ENCODE measurements at regions not wholly inside any gene's neighbourhood (a gene's known extent, or its start where the extent isn't known, plus 50 kb on each side); places are given as distances from the start of the nearest gene placed in this dataset.

DNA sequence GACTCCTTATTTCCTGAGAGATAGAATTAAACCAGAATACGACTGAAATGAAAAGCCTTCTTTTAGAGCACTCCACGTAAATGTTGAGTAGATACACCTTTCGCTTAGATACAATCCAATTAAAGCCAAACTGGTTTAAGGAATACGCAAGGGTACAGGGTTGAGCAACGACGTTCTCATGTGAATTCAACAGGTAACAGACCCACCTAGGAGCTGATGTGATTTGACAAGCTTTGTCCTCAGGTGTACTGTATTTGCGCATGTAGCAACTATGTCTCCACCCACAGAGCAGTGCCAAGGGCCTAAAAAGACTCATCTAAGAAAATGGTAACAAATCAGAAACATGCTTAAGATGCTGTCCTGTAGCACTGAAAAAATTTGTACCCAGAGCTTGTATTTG is 139.6 kb downstream of the GATA3 start:
- H3K27me3 ChIP-seq (replicated peaks; ENCODE audit: control insufficient read depth, insufficient read depth, low read length) = no peaks in the 10 kb centered on the region
- no peak overlapping the region for H3K9ac ChIP-seq (ENCODE audit: low read length)
- no peaks in the 10 kb centered on the region for H3K9me3 ChIP-seq (ENCODE audit: control insufficient read depth, low read length)
- no peaks in the 10 kb centered on the region for H3K4me1 ChIP-seq (ENCODE audit: control insufficient read depth, insufficient read depth, low read length)
- no peak overlapping the region for H3K4me3 ChIP-seq (ENCODE audit: low read length)
- DNase-seq (ENCODE audit: low read depth) = no peak
- H3K36me3 ChIP-seq (ENCODE audit: control insufficient read depth, insufficient read depth, low read length, severe bottlenecking) = no peaks in the 10 kb centered on the region

- Histone ChIP-seq H3K9ac (ENCODE audit: low read length) (no peak overlapping the region), H3K36me3 (ENCODE audit: control insufficient read depth, insufficient read depth, low read length, severe bottlenecking) (no peaks in the 10 kb centered on the region), H3K9me3 (ENCODE audit: control insufficient read depth, low read length) (no peaks in the 10 kb centered on the region), H3K4me3 (ENCODE audit: low read length) (no peak overlapping the region), H3K27me3 (replicated peaks; ENCODE audit: control insufficient read depth, insufficient read depth, low read length) (no peaks in the 10 kb centered on the region), H3K4me1 (ENCODE audit: control insufficient read depth, insufficient read depth, low read length) (no peaks in the 10 kb centered on the region)
- no peak for DNase-seq (ENCODE audit: low read depth)
Observed at GRCh38 chr10:8206882-8207281, 152.4 kb downstream of the GATA3 start.

- Histone ChIP-seq H3K27me3 (replicated peaks; ENCODE audit: control insufficient read depth, insufficient read depth, low read length) (no peaks in the 10 kb centered on the region), H3K4me3 (ENCODE audit: low read length) (no peak overlapping the region), H3K36me3 (ENCODE audit: control insufficient read depth, insufficient read depth, low read length, severe bottlenecking) (no peaks in the 10 kb centered on the region), H3K4me1 (ENCODE audit: control insufficient read depth, insufficient read depth, low read length) (no peaks in the 10 kb centered on the region), H3K9ac (ENCODE audit: low read length) (no peak overlapping the region), H3K9me3 (ENCODE audit: control insufficient read depth, low read length) (no peaks in the 10 kb centered on the region)
- DNase-seq (ENCODE audit: low read depth) = no peak
Observed at GRCh38 chr10:8211631-8212030, 157.1 kb downstream of the GATA3 start.

GRCh38 chr10:8213735-8214134 is 159.2 kb downstream of the GATA3 start:
- H3K9ac ChIP-seq (ENCODE audit: low read length) = no peak overlapping the region
- no peak overlapping the region for H3K4me3 ChIP-seq (ENCODE audit: low read length)
- no peaks in the 10 kb centered on the region for H3K27me3 ChIP-seq (replicated peaks; ENCODE audit: control insufficient read depth, insufficient read depth, low read length)
- H3K9me3 ChIP-seq (ENCODE audit: control insufficient read depth, low read length) = no peaks in the 10 kb centered on the region
- no peak for DNase-seq (ENCODE audit: low read depth)
- H3K4me1 ChIP-seq (ENCODE audit: control insufficient read depth, insufficient read depth, low read length) = no peaks in the 10 kb centered on the region
- H3K36me3 ChIP-seq (ENCODE audit: control insufficient read depth, insufficient read depth, low read length, severe bottlenecking) = no peaks in the 10 kb centered on the region

- Histone ChIP-seq H3K4me1 (ENCODE audit: control insufficient read depth, insufficient read depth, low read length) (no peaks in the 10 kb centered on the region), H3K27me3 (replicated peaks; ENCODE audit: control insufficient read depth, insufficient read depth, low read length) (no peaks in the 10 kb centered on the region), H3K9me3 (ENCODE audit: control insufficient read depth, low read length) (no peaks in the 10 kb centered on the region), H3K4me3 (ENCODE audit: low read length) (no peak overlapping the region), H3K9ac (ENCODE audit: low read length) (no peak overlapping the region), H3K36me3 (ENCODE audit: control insufficient read depth, insufficient read depth, low read length, severe bottlenecking) (no peaks in the 10 kb centered on the region)
- DNase-seq (ENCODE audit: low read depth) = no peak
Observed at GRCh38 chr10:8214587-8214986, 160.1 kb downstream of the GATA3 start.

DNA sequence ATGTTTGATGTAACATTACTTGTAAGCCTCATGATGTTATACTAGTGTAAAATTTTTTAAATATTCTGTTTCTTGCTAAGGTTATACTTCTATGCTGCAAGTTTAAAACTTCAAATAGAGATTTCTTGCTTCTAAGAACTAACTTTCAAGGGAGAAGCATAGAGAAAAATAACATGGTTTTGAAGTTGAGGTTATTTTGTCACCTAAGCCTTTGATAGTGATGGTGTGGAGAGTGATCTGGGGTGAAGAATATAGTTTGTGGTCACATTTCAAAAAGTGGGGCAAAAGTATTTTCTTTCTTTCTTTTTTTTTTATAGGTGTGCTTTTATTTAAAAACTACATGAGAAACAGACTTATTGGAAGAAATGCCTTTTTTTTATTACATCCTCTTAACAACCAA is 162.4 kb downstream of the GATA3 start:
- Histone ChIP-seq H3K9me3 (ENCODE audit: control insufficient read depth, low read length) (no peaks in the 10 kb centered on the region), H3K4me3 (ENCODE audit: low read length) (no peak overlapping the region), H3K36me3 (ENCODE audit: control insufficient read depth, insufficient read depth, low read length, severe bottlenecking) (no peaks in the 10 kb centered on the region), H3K4me1 (ENCODE audit: control insufficient read depth, insufficient read depth, low read length) (no peaks in the 10 kb centered on the region), H3K9ac (ENCODE audit: low read length) (no peak overlapping the region), H3K27me3 (replicated peaks; ENCODE audit: control insufficient read depth, insufficient read depth, low read length) (no peaks in the 10 kb centered on the region)
- DNase-seq (ENCODE audit: low read depth) = no peak

DNA sequence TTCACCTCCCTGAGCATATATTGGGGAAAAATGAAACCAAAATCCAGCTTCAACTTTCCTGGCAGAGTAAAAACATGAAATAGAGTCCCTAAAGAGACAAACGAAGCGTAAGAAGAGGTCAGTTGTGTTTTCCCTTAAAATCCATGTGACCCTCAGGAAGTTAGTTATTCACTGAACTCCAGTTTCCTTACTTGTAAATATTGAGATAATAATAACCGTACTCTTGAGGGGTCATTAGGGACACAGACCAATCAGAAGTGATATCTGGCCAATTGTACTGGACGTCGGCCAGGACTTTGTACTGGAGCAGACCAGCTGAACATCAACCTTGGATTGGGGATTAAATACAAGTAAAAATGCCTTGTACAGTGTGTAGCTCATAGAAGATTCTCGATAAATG is 167.0 kb downstream of the GATA3 start:
- no peaks in the 10 kb centered on the region for H3K4me1 ChIP-seq (ENCODE audit: control insufficient read depth, insufficient read depth, low read length)
- H3K4me3 ChIP-seq (ENCODE audit: low read length) = no peak overlapping the region
- no peaks in the 10 kb centered on the region for H3K36me3 ChIP-seq (ENCODE audit: control insufficient read depth, insufficient read depth, low read length, severe bottlenecking)
- no peak for DNase-seq (ENCODE audit: low read depth)
- H3K9me3 ChIP-seq (ENCODE audit: control insufficient read depth, low read length) = no peaks in the 10 kb centered on the region
- H3K9ac ChIP-seq (ENCODE audit: low read length) = no peak overlapping the region
- H3K27me3 ChIP-seq (replicated peaks; ENCODE audit: control insufficient read depth, insufficient read depth, low read length) = no peaks in the 10 kb centered on the region

- H3K27me3 ChIP-seq (replicated peaks; ENCODE audit: control insufficient read depth, insufficient read depth, low read length) = no peaks in the 10 kb centered on the region
- H3K36me3 ChIP-seq (ENCODE audit: control insufficient read depth, insufficient read depth, low read length, severe bottlenecking) = no peaks in the 10 kb centered on the region
- no peaks in the 10 kb centered on the region for H3K9me3 ChIP-seq (ENCODE audit: control insufficient read depth, low read length)
- no peak for DNase-seq (ENCODE audit: low read depth)
- H3K9ac ChIP-seq (ENCODE audit: low read length) = no peak overlapping the region
- H3K4me1 ChIP-seq (ENCODE audit: control insufficient read depth, insufficient read depth, low read length) = no peaks in the 10 kb centered on the region
- no peak overlapping the region for H3K4me3 ChIP-seq (ENCODE audit: low read length)
Observed at GRCh38 chr10:8224591-8224990, 170.1 kb downstream of the GATA3 start.

- Histone ChIP-seq H3K9me3 (ENCODE audit: control insufficient read depth, low read length) (no peaks in the 10 kb centered on the region), H3K27me3 (replicated peaks; ENCODE audit: control insufficient read depth, insufficient read depth, low read length) (no peaks in the 10 kb centered on the region), H3K4me1 (ENCODE audit: control insufficient read depth, insufficient read depth, low read length) (no peaks in the 10 kb centered on the region), H3K9ac (ENCODE audit: low read length) (no peak overlapping the region), H3K4me3 (ENCODE audit: low read length) (no peak overlapping the region), H3K36me3 (ENCODE audit: control insufficient read depth, insufficient read depth, low read length, severe bottlenecking) (no peaks in the 10 kb centered on the region)
- DNase-seq (ENCODE audit: low read depth) = no peak
Observed at GRCh38 chr10:8225187-8225586, 170.7 kb downstream of the GATA3 start.

DNA sequence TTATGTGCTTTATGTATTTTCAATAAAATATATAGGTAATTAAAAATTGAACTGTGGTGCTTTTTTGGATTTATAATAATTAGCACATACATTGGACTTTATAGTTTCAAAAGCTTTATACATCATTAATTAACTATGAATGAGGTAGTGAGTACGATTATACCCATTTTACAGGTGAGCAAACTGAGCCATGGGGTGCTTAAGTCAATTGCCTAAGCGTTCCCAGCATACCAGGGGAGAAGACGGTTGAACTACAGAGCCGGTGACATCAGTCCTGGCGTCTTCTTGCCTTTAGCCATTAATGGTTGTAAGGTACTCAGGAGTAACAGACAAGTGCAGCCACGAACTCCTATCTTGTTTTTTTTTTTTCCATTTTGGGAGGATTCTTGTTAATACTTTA is 172.8 kb downstream of the GATA3 start:
- no peak overlapping the region for H3K4me3 ChIP-seq (ENCODE audit: low read length)

GRCh38 chr10:8229153-8229552 is 174.7 kb downstream of the GATA3 start:
- Histone ChIP-seq H3K9ac (ENCODE audit: low read length) (no peak overlapping the region), H3K9me3 (ENCODE audit: control insufficient read depth, low read length) (no peaks in the 10 kb centered on the region), H3K36me3 (ENCODE audit: control insufficient read depth, insufficient read depth, low read length, severe bottlenecking) (no peaks in the 10 kb centered on the region), H3K4me1 (ENCODE audit: control insufficient read depth, insufficient read depth, low read length) (no peaks in the 10 kb centered on the region), H3K4me3 (ENCODE audit: low read length) (no peak overlapping the region), H3K27me3 (replicated peaks; ENCODE audit: control insufficient read depth, insufficient read depth, low read length) (no peaks in the 10 kb centered on the region)
- no peak for DNase-seq (ENCODE audit: low read depth)

More for the DNA sequence above, 172.8 kb downstream of the GATA3 start:
- H3K9me3 ChIP-seq (ENCODE audit: control insufficient read depth, low read length) = no peaks in the 10 kb centered on the region
- H3K4me1 ChIP-seq (ENCODE audit: control insufficient read depth, insufficient read depth, low read length) = no peaks in the 10 kb centered on the region
- H3K27me3 ChIP-seq (replicated peaks; ENCODE audit: control insufficient read depth, insufficient read depth, low read length) = no peaks in the 10 kb centered on the region
- DNase-seq (ENCODE audit: low read depth) = no peak
- H3K36me3 ChIP-seq (ENCODE audit: control insufficient read depth, insufficient read depth, low read length, severe bottlenecking) = no peaks in the 10 kb centered on the region
- H3K9ac ChIP-seq (ENCODE audit: low read length) = no peak overlapping the region

DNA sequence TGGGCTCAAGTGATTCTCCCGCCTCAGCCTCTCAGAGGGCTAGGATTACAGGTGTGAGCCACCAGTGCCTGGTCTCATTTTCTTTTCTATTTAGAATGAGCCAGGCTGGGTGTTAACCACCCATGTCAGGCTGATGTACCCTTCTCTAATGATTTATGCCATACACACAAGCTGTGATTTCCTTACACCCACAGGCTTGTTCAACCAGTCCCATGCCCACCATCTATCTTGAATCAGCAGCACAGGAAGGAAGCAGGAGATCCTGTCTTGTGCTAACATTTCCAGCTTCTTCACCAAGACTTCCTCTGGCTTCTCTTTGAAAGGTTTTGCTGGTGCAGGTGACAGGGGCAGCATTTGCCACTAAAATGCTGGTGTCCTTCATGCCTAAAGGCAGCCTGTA is 176.4 kb downstream of the GATA3 start:
- Histone ChIP-seq H3K9ac (ENCODE audit: low read length) (no peak overlapping the region), H3K27me3 (replicated peaks; ENCODE audit: control insufficient read depth, insufficient read depth, low read length) (no peaks in the 10 kb centered on the region), H3K4me1 (ENCODE audit: control insufficient read depth, insufficient read depth, low read length) (no peaks in the 10 kb centered on the region), H3K9me3 (ENCODE audit: control insufficient read depth, low read length) (no peaks in the 10 kb centered on the region), H3K36me3 (ENCODE audit: control insufficient read depth, insufficient read depth, low read length, severe bottlenecking) (no peaks in the 10 kb centered on the region), H3K4me3 (ENCODE audit: low read length) (no peak overlapping the region)
- DNase-seq (ENCODE audit: low read depth) = no peak
